ENCODE measurements at regions not wholly inside any gene's neighbourhood (a gene's known extent, or its start where the extent isn't known, plus 50 kb on each side); places are given as distances from the start of the nearest gene placed in this dataset.

GRCh38 chr3:159739166-159739565 is 249.5 kb upstream of the IL12A start:
- H3K27ac ChIP-seq (ENCODE audit: low read depth in 1 of 2, low read length in 1 of 2), result no peak overlapping the region
- H3K9me3 ChIP-seq (ENCODE audit: control insufficient read depth in 4 of 4, insufficient read depth in 3 of 4, low read length in 3 of 4), result no peaks in the 10 kb centered on the region
- ATAC-seq (ENCODE audit: insufficient read depth, low FRiP score), result no peak
- H3K36me3 ChIP-seq (ENCODE audit: control insufficient read depth in 4 of 4, insufficient read depth in 4 of 4, low read length in 4 of 4), result no peaks in the 10 kb centered on the region
- no peak overlapping the region for H3K4me3 ChIP-seq
- 81 to 88% methylated on average over 1 of the region's 1 CpG for WGBS, 2 donors
- no peak for TF ChIP-seq CTCF (IDR thresholded peaks at IDR 0.05; ENCODE audit: control extremely low read depth, extremely low read depth)
- no peak for DNase-seq
- H3K9ac ChIP-seq (ENCODE audit: insufficient read depth in 1 of 2, low read length in 2 of 2), result no peak overlapping the region
- H3K4me1 ChIP-seq (ENCODE audit: control insufficient read depth in 5 of 5, insufficient read depth in 5 of 5, low read length in 5 of 5), result no peaks in the 10 kb centered on the region
- H3K27me3 ChIP-seq (ENCODE audit: control insufficient read depth in 3 of 3, insufficient read depth in 3 of 3, low read length in 2 of 3), result no peaks in the 10 kb centered on the region

- Histone ChIP-seq H3K27me3 (ENCODE audit: control insufficient read depth in 3 of 3, insufficient read depth in 3 of 3, low read length in 2 of 3) (no peaks in the 10 kb centered on the region), H3K27ac (ENCODE audit: low read depth in 1 of 2, low read length in 1 of 2) (no peak overlapping the region), H3K36me3 (ENCODE audit: control insufficient read depth in 4 of 4, insufficient read depth in 4 of 4, low read length in 4 of 4) (no peaks in the 10 kb centered on the region), H3K4me1 (ENCODE audit: control insufficient read depth in 5 of 5, insufficient read depth in 5 of 5, low read length in 5 of 5) (no peaks in the 10 kb centered on the region), H3K9me3 (ENCODE audit: control insufficient read depth in 4 of 4, insufficient read depth in 3 of 4, low read length in 3 of 4) (no peaks in the 10 kb centered on the region), H3K4me3 (no peak overlapping the region), H3K9ac (ENCODE audit: insufficient read depth in 1 of 2, low read length in 2 of 2) (no peak overlapping the region)
- TF ChIP-seq CTCF (IDR thresholded peaks at IDR 0.05; ENCODE audit: control extremely low read depth, extremely low read depth), result no peak
- 76 to 79% methylated on average over 2 of the region's 2 CpGs for WGBS, 2 donors
- DNase-seq (no peak), ATAC-seq (ENCODE audit: insufficient read depth, low FRiP score) (no peak)
These were observed 248.7 kb upstream of the IL12A start for GRCh38 chr3:159739969-159740368.

- no peaks in the 10 kb centered on the region for H3K9me3 ChIP-seq (ENCODE audit: control insufficient read depth in 4 of 4, insufficient read depth in 3 of 4, low read length in 3 of 4)
- no peak for DNase-seq
- H3K27ac ChIP-seq (ENCODE audit: low read depth in 1 of 2, low read length in 1 of 2), result no peak overlapping the region
- no peaks in the 10 kb centered on the region for H3K27me3 ChIP-seq (ENCODE audit: control insufficient read depth in 3 of 3, insufficient read depth in 3 of 3, low read length in 2 of 3)
- WGBS, 2 donors, result 93 to 97% methylated on average over 1 of the region's 1 CpG
- no peak for ATAC-seq (ENCODE audit: insufficient read depth, low FRiP score)
- no peak for TF ChIP-seq CTCF (IDR thresholded peaks at IDR 0.05; ENCODE audit: control extremely low read depth, extremely low read depth)
- no peak overlapping the region for H3K4me3 ChIP-seq
- no peaks in the 10 kb centered on the region for H3K36me3 ChIP-seq (ENCODE audit: control insufficient read depth in 4 of 4, insufficient read depth in 4 of 4, low read length in 4 of 4)
- H3K9ac ChIP-seq (ENCODE audit: insufficient read depth in 1 of 2, low read length in 2 of 2), result no peak overlapping the region
- no peaks in the 10 kb centered on the region for H3K4me1 ChIP-seq (ENCODE audit: control insufficient read depth in 5 of 5, insufficient read depth in 5 of 5, low read length in 5 of 5)
These were observed 247.4 kb upstream of the IL12A start for GRCh38 chr3:159741281-159741680.

GRCh38 chr3:159748425-159748824 is 240.2 kb upstream of the IL12A start:
- 43 to 64% methylated on average over 1 of the region's 1 CpG for WGBS, 2 donors
- H3K27me3 ChIP-seq (ENCODE audit: control insufficient read depth in 3 of 3, insufficient read depth in 3 of 3, low read length in 2 of 3), result no peaks in the 10 kb centered on the region
- peaks cover 0 to 6% (median 0%) of the 10 kb centered on the region in 5 donors for H3K4me1 ChIP-seq (ENCODE audit: control insufficient read depth in 5 of 5, insufficient read depth in 5 of 5, low read length in 5 of 5)
- no peak overlapping the region for H3K27ac ChIP-seq (ENCODE audit: low read depth in 1 of 2, low read length in 1 of 2)
- TF ChIP-seq CTCF (IDR thresholded peaks at IDR 0.05; ENCODE audit: control extremely low read depth, extremely low read depth), result no peak
- DNase-seq (no peak), ATAC-seq (ENCODE audit: insufficient read depth, low FRiP score) (no peak)
- H3K9me3 ChIP-seq (ENCODE audit: control insufficient read depth in 4 of 4, insufficient read depth in 3 of 4, low read length in 3 of 4), result no peaks in the 10 kb centered on the region
- no peaks in the 10 kb centered on the region for H3K36me3 ChIP-seq (ENCODE audit: control insufficient read depth in 4 of 4, insufficient read depth in 4 of 4, low read length in 4 of 4)
- no peak overlapping the region for H3K4me3 ChIP-seq
- H3K9ac ChIP-seq (ENCODE audit: insufficient read depth in 1 of 2, low read length in 2 of 2), result no peak overlapping the region
